ENCODE measurements at regions not wholly inside any gene's neighbourhood (a gene's known extent, or its start where the extent isn't known, plus 50 kb on each side); places are given as distances from the start of the nearest gene placed in this dataset.

DNA sequence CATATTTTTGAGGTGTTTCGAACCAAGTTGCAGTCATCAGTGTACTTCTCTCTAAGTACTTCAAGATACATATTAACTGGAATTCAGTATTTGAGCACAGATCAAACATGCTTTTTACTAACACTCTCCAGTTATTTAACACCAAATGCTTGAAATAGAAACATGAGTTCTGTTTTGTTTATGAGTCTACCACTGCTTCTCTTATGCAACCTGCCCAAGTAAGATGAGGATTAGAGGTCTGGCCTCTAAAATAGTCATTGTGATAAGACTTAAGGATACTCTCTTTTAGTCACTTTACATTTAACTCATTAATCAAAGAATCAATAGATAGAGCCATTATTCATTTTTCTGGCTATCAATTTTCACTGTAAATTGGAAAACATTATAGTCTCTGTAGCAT, 156.2 kb upstream of the THRB start:
- no peak for TF ChIP-seq EZH2 (IDR thresholded peaks at IDR 0.05; ENCODE audit: insufficient read depth, poor library complexity, severe bottlenecking)
- no peak for TF ChIP-seq EZH2phosphoT487 (IDR thresholded peaks at IDR 0.05; ENCODE audit: insufficient read depth, low read depth)

All from GM23248 (cell line).